K562 (cell line): ENCODE measurements at regions not wholly inside any gene's neighbourhood (a gene's known extent, or its start where the extent isn't known, plus 50 kb on each side); places are given as distances from the start of the nearest gene placed in this dataset.

Experiments used
- EHMT2 ChIP-seq: fragments of 450-650 bp; IDR thresholded peaks from 2 replicates; pipeline ENCODE4 v1.6.1; 2018; ENCODE audit warnings: antibody characterized with exemption
- KLF6 ChIP-seq: fragments of 250-450 bp; sonication (Bioruptor Pico); IDR thresholded peaks from 2 replicates; pipeline ENCODE4 v1.4.0; 2020; ENCODE audit warnings: mild to moderate bottlenecking, moderate library complexity, borderline replicate concordance
- TF ChIP-seq, protein P1 (sequence below), 3 experiments: IDR thresholded peaks in 2 of 3; conservative IDR thresholded peaks in 1 of 3; 2 replicates each; pipeline ENCODE4 v1.5.1; 2011 to 2012; ENCODE audit warnings: low read length in 3 of 3, mild to moderate bottlenecking in 3 of 3, control low read depth in 2 of 3, improper control_type of control experiment in 1 of 3, inconsistent platforms in 1 of 3, low read depth in 1 of 3, mixed read lengths in 1 of 3, moderate library complexity in 1 of 3; ENCODE audit not compliant: insufficient read depth in 2 of 3
- TF ChIP-seq, protein P2 (sequence below): sonication (generic); formaldehyde crosslinking; IDR thresholded peaks from 2 replicates; pipeline ENCODE4 v1.8.1; 2022; ENCODE audit warnings: missing genetic modification reagents

- TF ChIP-seq, protein P1, sequence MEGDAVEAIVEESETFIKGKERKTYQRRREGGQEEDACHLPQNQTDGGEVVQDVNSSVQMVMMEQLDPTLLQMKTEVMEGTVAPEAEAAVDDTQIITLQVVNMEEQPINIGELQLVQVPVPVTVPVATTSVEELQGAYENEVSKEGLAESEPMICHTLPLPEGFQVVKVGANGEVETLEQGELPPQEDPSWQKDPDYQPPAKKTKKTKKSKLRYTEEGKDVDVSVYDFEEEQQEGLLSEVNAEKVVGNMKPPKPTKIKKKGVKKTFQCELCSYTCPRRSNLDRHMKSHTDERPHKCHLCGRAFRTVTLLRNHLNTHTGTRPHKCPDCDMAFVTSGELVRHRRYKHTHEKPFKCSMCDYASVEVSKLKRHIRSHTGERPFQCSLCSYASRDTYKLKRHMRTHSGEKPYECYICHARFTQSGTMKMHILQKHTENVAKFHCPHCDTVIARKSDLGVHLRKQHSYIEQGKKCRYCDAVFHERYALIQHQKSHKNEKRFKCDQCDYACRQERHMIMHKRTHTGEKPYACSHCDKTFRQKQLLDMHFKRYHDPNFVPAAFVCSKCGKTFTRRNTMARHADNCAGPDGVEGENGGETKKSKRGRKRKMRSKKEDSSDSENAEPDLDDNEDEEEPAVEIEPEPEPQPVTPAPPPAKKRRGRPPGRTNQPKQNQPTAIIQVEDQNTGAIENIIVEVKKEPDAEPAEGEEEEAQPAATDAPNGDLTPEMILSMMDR (IDR thresholded peaks at IDR 0.05 in 2 of 3, conservative IDR thresholded peaks at IDR 0.05 in 1 of 3; ENCODE audit: insufficient read depth in 2 of 3, low read depth in 1 of 3, low read length in 3 of 3): no peak
- no peak for TF ChIP-seq KLF6 (CRISPR knock-in tag)
- TF ChIP-seq, protein P2, sequence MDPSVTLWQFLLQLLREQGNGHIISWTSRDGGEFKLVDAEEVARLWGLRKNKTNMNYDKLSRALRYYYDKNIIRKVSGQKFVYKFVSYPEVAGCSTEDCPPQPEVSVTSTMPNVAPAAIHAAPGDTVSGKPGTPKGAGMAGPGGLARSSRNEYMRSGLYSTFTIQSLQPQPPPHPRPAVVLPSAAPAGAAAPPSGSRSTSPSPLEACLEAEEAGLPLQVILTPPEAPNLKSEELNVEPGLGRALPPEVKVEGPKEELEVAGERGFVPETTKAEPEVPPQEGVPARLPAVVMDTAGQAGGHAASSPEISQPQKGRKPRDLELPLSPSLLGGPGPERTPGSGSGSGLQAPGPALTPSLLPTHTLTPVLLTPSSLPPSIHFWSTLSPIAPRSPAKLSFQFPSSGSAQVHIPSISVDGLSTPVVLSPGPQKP (CRISPR knock-in tag): no peak
- no peak for TF ChIP-seq EHMT2
These were observed 87.8 kb upstream of the EXOC2 start for GRCh38 chr6:780706-781105.
